ENCODE measurements at regions not wholly inside any gene's neighbourhood (a gene's known extent, or its start where the extent isn't known, plus 50 kb on each side); places are given as distances from the start of the nearest gene placed in this dataset.

GRCh38 chr15:31219221-31219620 lies 107.4 kb upstream of the KLF13 start:
- TF ChIP-seq POLR2A (IDR thresholded peaks at IDR 0.05) (no peak), CTCF (IDR thresholded peaks at IDR 0.05) (no peak)
